WTC11 (cell line): ENCODE measurements at regions not wholly inside any gene's neighbourhood (a gene's known extent, or its start where the extent isn't known, plus 50 kb on each side); places are given as distances from the start of the nearest gene placed in this dataset.

Source experiments
- CREB1 ChIP-seq: sonication (generic); formaldehyde crosslinking; IDR thresholded peaks from 2 replicates; pipeline ENCODE4 v1.8.0; 2023; ENCODE audit warnings: mild to moderate bottlenecking, missing genetic modification reagents
- TF ChIP-seq, protein P1 (sequence below): sonication (generic); formaldehyde crosslinking; IDR thresholded peaks from 2 replicates; pipeline ENCODE4 v1.8.1; 2023; ENCODE audit warnings: mild to moderate bottlenecking, missing genetic modification reagents

DNA sequence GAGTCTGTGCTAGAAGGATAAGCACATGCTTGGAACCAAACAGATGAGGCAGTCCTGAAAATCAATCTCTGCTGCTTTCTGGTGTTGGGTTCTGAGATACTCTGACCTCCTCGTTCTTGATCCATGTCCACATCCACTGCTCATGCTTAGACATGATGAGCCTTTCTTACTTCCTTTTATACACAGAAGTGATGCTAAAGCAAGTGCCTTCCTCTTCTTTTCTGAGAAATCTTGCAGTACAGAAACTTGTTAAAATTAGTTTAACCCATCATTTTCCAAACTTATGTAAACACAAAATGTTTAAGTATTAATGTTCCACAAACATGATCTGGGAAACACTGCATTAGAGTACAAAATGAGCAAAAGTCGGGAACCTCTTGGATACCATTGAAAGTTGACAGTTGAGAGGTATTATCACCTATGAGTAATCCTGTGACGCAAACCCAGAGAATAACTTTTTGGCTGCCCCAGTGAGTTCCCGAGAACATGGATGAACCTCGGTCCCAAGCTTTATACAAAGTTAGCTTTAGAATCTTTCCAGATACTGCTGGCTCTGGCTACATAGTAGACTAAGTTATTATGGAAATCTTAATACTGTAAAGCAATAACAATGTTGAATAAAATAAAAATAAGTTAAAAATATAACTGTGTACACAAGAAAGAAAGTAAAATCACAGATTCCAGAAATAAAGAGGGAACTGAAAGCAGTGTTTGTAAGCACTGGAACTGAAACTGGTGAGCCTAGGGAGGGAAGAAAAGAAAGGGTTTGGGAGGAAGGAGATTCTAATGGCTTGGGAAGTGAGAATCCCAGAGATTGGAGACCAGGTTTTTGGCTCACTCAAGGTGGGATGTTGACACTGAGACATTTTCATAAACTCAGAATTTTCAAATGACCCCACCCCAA, 429.3 kb upstream of the RUNX1 start:
- TF ChIP-seq, protein P1, sequence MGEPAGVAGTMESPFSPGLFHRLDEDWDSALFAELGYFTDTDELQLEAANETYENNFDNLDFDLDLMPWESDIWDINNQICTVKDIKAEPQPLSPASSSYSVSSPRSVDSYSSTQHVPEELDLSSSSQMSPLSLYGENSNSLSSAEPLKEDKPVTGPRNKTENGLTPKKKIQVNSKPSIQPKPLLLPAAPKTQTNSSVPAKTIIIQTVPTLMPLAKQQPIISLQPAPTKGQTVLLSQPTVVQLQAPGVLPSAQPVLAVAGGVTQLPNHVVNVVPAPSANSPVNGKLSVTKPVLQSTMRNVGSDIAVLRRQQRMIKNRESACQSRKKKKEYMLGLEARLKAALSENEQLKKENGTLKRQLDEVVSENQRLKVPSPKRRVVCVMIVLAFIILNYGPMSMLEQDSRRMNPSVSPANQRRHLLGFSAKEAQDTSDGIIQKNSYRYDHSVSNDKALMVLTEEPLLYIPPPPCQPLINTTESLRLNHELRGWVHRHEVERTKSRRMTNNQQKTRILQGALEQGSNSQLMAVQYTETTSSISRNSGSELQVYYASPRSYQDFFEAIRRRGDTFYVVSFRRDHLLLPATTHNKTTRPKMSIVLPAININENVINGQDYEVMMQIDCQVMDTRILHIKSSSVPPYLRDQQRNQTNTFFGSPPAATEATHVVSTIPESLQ (CRISPR knock-in tag), result no peak
- TF ChIP-seq CREB1 (CRISPR knock-in tag), result no peak
